Endothelial cell of umbilical vein (primary cell): ENCODE measurements at regions not wholly inside any gene's neighbourhood (a gene's known extent, or its start where the extent isn't known, plus 50 kb on each side); places are given as distances from the start of the nearest gene placed in this dataset.

Source experiments
- BruUV-seq: library from RNA; stranded (reverse); fragments of 400-500 nt; replicated peaks from 2 replicates; lab custom pipeline; 2021; lab: Mats Ljungman, UMichigan
- CTCF ChIA-PET: fragments of 300-600, 350-600 bp; sonication (Branson Sonifier 250); formaldehyde crosslinking; loops from one replicate; lab custom pipeline; 2021; ENCODE audit warnings: antibody characterized with exemption, inconsistent platforms; lab: Charles Lee
- POLR2A ChIA-PET: fragments of 300-600, 350-600 bp; sonication (Branson Sonifier 250); formaldehyde crosslinking; loops from one replicate; lab custom pipeline; 2021; ENCODE audit warnings: antibody characterized with exemption, inconsistent platforms; lab: Charles Lee
- DNase-seq: peaks from one replicate; pipeline ENCODE4 v3.0.0-alpha.2; 2011; ENCODE audit warnings: low read depth, low spot score
- FAIRE-seq: peaks from 2 replicates; lab custom pipeline; 2011; peaks lifted over from hg19 to GRCh38; lab: Jason Lieb, UNC
- H2AFZ ChIP-seq: 2 replicates; pipeline ENCODE4 v1.6.0; 2012; ENCODE audit warnings: low read depth, low read length, control low read depth, inconsistent platforms
- H3K27ac ChIP-seq: 2 replicates; pipeline ENCODE4 v1.5.1; 2011; ENCODE audit warnings: low read depth, mild to moderate bottlenecking, control low read depth, low read length, moderate library complexity; ENCODE audit not compliant: insufficient read depth
- H3K27me3 ChIP-seq, 2 experiments: 2 replicates each; pipeline versions ENCODE4 v1.6.0 to v1.6.1; 2011; ENCODE audit warnings: low read length in 2 of 2, mixed read lengths in 1 of 2; ENCODE audit not compliant: control insufficient read depth in 2 of 2, insufficient read depth in 2 of 2
- H3K36me3 ChIP-seq, 2 experiments: 2 replicates in 1 of 2; 3 replicates in 1 of 2; pipeline ENCODE4 v1.5.1; 2011; ENCODE audit warnings: low read length in 2 of 2, mild to moderate bottlenecking in 1 of 2, moderate library complexity in 1 of 2; ENCODE audit not compliant: control insufficient read depth in 2 of 2, insufficient read depth in 2 of 2; ENCODE audit errors: extremely low read depth in 1 of 2
- H3K4me1 ChIP-seq: 3 replicates; pipeline ENCODE4 v1.5.1; 2011; ENCODE audit warnings: mild to moderate bottlenecking, low read length; ENCODE audit not compliant: control insufficient read depth, insufficient read depth; ENCODE audit errors: extremely low read depth
- H3K4me2 ChIP-seq: 2 replicates; pipeline ENCODE4 v1.6.1; 2011; ENCODE audit warnings: low read length, control low read depth, mixed read lengths; ENCODE audit not compliant: insufficient read depth
- H3K4me3 ChIP-seq, 3 experiments: fragments of 200-600 bp in 1 of 3; sonication (generic), shearing (Covaris generic) in 1 of 3; replicated peaks in 1 of 3; 2 replicates each; pipeline ENCODE4 v1.5.1; 2011 to 2016; ENCODE audit warnings: control low read depth in 3 of 3, low read length in 3 of 3, mild to moderate bottlenecking in 2 of 3, inconsistent platforms in 1 of 3, low read depth in 1 of 3, moderate library complexity in 1 of 3; ENCODE audit not compliant: insufficient read depth in 1 of 3
- H3K79me2 ChIP-seq: 2 replicates; pipeline ENCODE4 v1.6.0; 2012; ENCODE audit warnings: low read length, inconsistent platforms; ENCODE audit not compliant: control insufficient read depth, insufficient read depth
- H3K9ac ChIP-seq: replicated peaks from 2 replicates; pipeline ENCODE3; 2011; ENCODE audit warnings: low read length, control low read depth; ENCODE audit not compliant: insufficient read depth; ENCODE audit errors: extremely low read depth
- H3K9me1 ChIP-seq: replicated peaks from 3 replicates; pipeline ENCODE4 v1.6.0; 2011; ENCODE audit warnings: mild to moderate bottlenecking, low read length; ENCODE audit not compliant: control insufficient read depth, insufficient read depth; ENCODE audit errors: extremely low read depth
- H3K9me3 ChIP-seq: replicated peaks from 2 replicates; pipeline ENCODE4 v1.5.1; 2012; ENCODE audit warnings: low read length, inconsistent platforms; ENCODE audit not compliant: control insufficient read depth, insufficient read depth
- H4K20me1 ChIP-seq: replicated peaks from 2 replicates; pipeline ENCODE3; 2011; ENCODE audit warnings: mild to moderate bottlenecking, low read length; ENCODE audit not compliant: control insufficient read depth, insufficient read depth; ENCODE audit errors: extremely low read depth
- CTCF ChIP-seq, 2 donors: IDR thresholded peaks; 1 replicate in 1 of 2; 2 replicates in 1 of 2; pipeline ENCODE4 v1.5.1; 2011; ENCODE audit warnings: low read length in 2 of 2, mild to moderate bottlenecking in 2 of 2, moderate library complexity in 2 of 2, control low read depth in 1 of 2, inconsistent platforms in 1 of 2, low read depth in 1 of 2; ENCODE audit not compliant: insufficient read depth in 1 of 2; ENCODE audit errors: extremely low read depth in 1 of 2
- EZH2 ChIP-seq: IDR thresholded peaks from 2 replicates; pipeline ENCODE4 v1.6.1; 2012; ENCODE audit warnings: borderline replicate concordance, low read depth, mild to moderate bottlenecking, moderate library complexity, low read length, inconsistent platforms; ENCODE audit not compliant: severe bottlenecking
- FOS ChIP-seq: IDR thresholded peaks from 2 replicates; pipeline ENCODE4 v1.6.1; 2011; ENCODE audit warnings: mild to moderate bottlenecking, low read length, moderate library complexity, borderline replicate concordance; ENCODE audit not compliant: insufficient read depth
- GATA2 ChIP-seq: IDR thresholded peaks from 2 replicates; pipeline ENCODE4 v1.7.0; 2011; ENCODE audit warnings: low read depth, mild to moderate bottlenecking, moderate library complexity, mixed read lengths, low read length; ENCODE audit not compliant: insufficient read length, insufficient read depth
- JUN ChIP-seq: IDR thresholded peaks from 2 replicates; pipeline ENCODE4 v1.6.1; 2011; ENCODE audit warnings: borderline replicate concordance, low read depth; ENCODE audit not compliant: insufficient read length, insufficient read depth
- MAX ChIP-seq: IDR thresholded peaks from 2 replicates; pipeline ENCODE4 v1.6.1; 2011; ENCODE audit not compliant: insufficient read depth, insufficient read length
- MYC ChIP-seq: IDR thresholded peaks from one replicate; pipeline ENCODE4 v1.6.1; 2011; ENCODE audit warnings: mild to moderate bottlenecking, low read depth, low read length
- POLR2A ChIP-seq: IDR thresholded peaks from 2 replicates; pipeline ENCODE4 v1.6.1; 2012; ENCODE audit warnings: low read depth, mild to moderate bottlenecking, control low read depth, low read length
- POLR2AphosphoS5 ChIP-seq: IDR thresholded peaks from 2 replicates; pipeline ENCODE4 v1.6.1; 2012; ENCODE audit warnings: low read depth, mild to moderate bottlenecking, control low read depth, low read length, moderate library complexity; ENCODE audit not compliant: insufficient read depth
- dilution Hi-C: fragments of 300-500 bp; cut with MboI; formaldehyde crosslinking; loops from one replicate; pipeline ENCODE4 v1.15.0; 2019; ENCODE audit warnings: low sequenced_read_pairs; ENCODE audit not compliant: extremely low pct_ligation_motif_present
- intact Hi-C: fragments of 100-400 bp; cut with micrococcal nuclease; formaldehyde crosslinking; loops from one replicate; pipeline ENCODE4 v1.10.0; 2022

GRCh38 chr5:153883854-153884611 lies 154.7 kb downstream of the FAM114A2 start:
- Histone ChIP-seq H3K9me3 (no peaks in the 10 kb centered on the region), H3K4me2 (no peak overlapping the region), H3K27ac (no peak overlapping the region), H3K4me1 (no peaks in the 10 kb centered on the region), H3K4me3 (no peak overlapping the region), H3K79me2 (no peaks in the 10 kb centered on the region), H3K36me3 (no peaks in the 10 kb centered on the region), H2AFZ (no peak overlapping the region), H3K9ac (no peak overlapping the region), H4K20me1 (no peaks in the 10 kb centered on the region), H3K9me1 (no peaks in the 10 kb centered on the region), H3K27me3 (no peaks in the 10 kb centered on the region)
- POLR2A ChIA-PET = no interaction called here
- FAIRE-seq = no peak
- intact Hi-C loops (no loop called here), dilution Hi-C loops (no loop called here)
- CTCF ChIA-PET = no interaction called here
- DNase-seq = no peak
- BruUV-seq = no TSS peak
- TF ChIP-seq JUN = no peak
- no peak for TF ChIP-seq EZH2
- TF ChIP-seq POLR2A = no peak
- TF ChIP-seq FOS = no peak
- no peak for TF ChIP-seq POLR2AphosphoS5
- TF ChIP-seq MAX = no peak
- TF ChIP-seq MYC = no peak
- no peak for TF ChIP-seq GATA2

DNA sequence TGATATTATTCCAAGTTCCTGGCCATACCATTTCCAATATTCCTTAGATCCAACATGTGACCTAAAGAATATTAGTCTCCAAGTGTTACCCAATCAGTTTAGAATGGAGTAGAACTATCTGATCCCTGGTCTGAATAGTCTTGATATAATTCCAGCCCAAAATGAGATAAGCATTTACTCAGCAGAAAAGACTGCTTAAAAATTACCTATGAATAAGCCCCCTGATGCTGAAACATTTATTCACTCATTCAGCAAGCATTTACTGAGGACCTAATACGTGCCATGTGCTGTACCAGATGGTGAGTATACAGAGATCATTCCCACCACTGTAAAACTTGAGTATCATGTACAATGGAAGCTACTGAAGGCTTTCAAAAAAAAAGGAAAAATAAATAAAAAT lies 157.0 kb downstream of the FAM114A2 start:
- FAIRE-seq = no peak
- CTCF ChIA-PET = no interaction called here
- BruUV-seq = no TSS peak

More for the DNA sequence above, 157.0 kb downstream of the FAM114A2 start:
- no peaks in the 10 kb centered on the region for H3K79me2 ChIP-seq
- H3K9ac ChIP-seq = no peak overlapping the region
- DNase-seq = no peak
- H3K27ac ChIP-seq = no peak overlapping the region
- dilution Hi-C loops (no loop called here), intact Hi-C loops (no loop called here)
- no peaks in the 10 kb centered on the region for H3K9me1 ChIP-seq
- no peak overlapping the region for H3K4me3 ChIP-seq
- POLR2A ChIA-PET = no interaction called here
- H3K27me3 ChIP-seq = no peaks in the 10 kb centered on the region
- H3K4me1 ChIP-seq = no peaks in the 10 kb centered on the region
- no peaks in the 10 kb centered on the region for H3K9me3 ChIP-seq
- no peaks in the 10 kb centered on the region for H4K20me1 ChIP-seq
- TF ChIP-seq CTCF (IDR thresholded peaks at IDR 0.05; ENCODE audit: extremely low read depth in 1 of 2, insufficient read depth in 1 of 2, low read depth in 1 of 2, low read length in 2 of 2) = no peak
- TF ChIP-seq EZH2 = no peak
- TF ChIP-seq POLR2AphosphoS5 = no peak
- no peak for TF ChIP-seq MYC
- no peak for TF ChIP-seq MAX
- H3K4me2 ChIP-seq = no peak overlapping the region
- no peaks in the 10 kb centered on the region for H3K36me3 ChIP-seq
- H2AFZ ChIP-seq = no peak overlapping the region
